ENCODE measurements at regions not wholly inside any gene's neighbourhood (a gene's known extent, or its start where the extent isn't known, plus 50 kb on each side); places are given as distances from the start of the nearest gene placed in this dataset.

DNA sequence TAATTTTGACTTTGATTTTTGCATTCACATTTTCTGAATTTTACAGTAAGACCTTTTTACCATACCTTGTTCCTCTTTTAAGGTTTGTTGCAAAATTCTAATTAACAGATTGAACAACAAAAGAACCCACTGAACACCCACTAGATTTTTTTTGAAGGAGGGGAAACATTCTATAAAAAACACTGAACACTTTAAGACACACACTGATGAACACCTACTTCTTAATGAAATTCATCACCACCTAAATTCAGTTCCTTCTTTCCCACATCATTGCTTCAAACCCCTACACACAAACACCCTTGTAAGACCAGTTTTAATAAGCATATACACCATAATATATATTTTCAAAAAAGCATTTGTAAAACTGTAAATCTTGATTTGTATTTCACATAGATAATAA lies 559.0 kb upstream of the MEF2C start:
- no peak for DNase-seq

DNA sequence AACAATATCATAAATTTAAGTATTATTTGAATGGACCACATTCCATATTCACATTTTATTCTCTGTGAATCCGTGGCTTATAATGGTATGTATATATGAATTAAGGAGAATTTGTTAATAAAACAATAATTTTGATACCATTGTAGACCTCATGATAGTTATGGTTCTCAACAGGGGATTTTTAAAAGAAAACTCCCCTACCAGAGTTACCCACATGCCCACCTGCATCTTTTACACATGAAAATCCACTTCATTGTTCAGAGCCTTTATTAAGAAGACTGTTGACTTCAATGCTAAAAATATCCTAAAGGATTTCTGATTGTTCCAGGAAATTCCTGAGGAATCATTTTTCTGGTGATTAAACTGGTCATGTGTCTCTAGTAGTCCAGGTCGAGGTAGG lies 557.7 kb upstream of the MEF2C start:
- no peak for DNase-seq

DNA sequence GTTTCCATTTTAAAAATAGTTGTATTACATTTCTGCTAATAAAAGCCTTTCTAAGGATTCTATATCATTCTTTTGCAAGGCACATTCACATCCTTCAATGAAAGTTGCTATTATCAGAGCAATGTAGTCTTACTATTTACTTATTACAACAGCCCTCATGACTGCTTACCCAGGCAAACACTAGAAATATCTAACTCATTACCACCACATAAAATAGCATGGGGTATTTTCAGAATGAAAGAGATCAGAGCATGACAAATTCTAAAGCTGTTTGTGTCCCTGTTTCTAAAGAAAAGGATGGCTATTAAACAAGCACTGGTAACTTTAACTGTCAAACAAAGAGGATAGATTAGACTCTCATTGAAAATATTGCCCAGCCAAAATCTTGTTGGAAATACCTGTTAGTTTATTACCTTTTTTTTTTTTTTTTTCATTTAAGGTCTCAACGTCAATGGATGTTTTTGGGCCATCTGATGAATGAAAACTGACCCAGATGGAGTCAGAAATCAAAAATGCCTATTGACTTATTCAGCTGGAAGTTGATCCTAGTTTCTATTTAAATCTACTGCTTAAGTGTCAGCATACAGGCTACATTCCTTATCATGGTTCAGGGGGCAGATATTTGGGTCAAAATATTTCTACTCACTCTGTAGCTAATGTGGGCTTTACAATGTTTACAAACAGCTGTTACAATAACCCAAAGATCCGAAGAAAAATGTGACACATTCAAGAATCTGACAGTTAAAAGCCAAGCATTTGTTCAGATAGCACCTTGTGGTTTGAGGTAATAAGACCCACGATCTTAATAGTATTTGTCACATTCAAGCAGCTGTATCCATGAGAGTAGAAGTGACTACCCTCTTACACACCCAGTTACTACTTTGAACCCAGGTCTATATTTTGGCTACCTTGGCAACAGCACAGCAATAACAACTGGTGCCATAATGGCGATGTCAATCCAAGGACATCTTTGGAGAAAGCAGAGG lies 554.8 kb upstream of the MEF2C start:
- DNase-seq: no peak

DNA sequence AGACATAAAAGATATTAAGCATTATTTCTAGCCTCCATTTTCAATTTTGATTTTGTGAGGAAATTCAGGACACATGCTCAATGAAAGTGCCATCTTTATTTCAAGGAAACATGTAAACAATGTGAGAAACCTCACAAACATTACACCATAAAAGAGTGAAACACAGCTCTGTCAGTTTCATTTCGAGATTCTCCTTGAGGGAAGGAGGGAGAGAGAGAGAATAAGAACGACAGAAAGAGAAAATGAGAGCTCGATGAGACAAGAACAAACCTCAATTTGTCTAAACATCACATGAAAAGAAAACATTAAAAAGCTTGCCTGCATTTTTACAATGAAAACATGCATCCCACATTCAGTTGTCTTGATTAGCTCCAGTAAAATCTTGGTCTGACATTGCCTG lies 553.5 kb upstream of the MEF2C start:
- no peak for DNase-seq

DNA sequence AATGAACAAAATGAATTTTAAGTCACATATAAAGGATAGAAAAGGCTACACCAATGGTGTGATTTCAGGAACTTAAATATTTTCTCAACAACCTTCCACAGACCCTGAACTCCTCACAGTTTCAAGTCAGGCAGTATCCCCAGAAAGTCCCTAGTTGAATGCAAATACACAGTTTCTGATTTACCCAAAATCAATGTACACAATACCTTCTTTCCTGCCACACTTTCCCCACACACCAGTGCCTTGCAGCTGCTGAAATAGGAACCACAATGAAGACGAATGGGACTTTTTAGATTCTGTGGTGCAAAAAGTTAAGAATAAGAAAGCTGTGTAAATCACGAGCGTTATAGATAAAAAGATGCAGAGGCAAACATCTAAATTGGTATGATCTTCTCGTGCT lies 552.4 kb upstream of the MEF2C start:
- DNase-seq: no peak

DNA sequence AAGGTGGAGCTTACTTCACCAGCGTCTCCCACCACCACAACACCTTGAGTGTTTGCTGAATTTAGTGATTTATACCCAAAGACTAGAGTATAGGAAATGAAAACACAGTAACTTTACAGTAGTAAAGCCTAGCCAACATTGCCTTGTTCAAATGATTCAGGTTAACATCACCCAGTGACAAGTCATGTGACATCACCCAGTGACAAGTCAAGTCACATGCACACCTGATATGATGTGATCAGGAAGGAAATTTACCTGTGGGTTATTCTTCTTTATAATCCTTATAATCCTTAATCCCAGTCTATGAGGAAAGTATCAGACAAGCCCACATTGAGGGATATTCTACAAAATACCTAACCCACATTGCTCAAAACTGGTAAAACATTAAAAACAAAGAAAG lies 545.6 kb upstream of the MEF2C start:
- DNase-seq: no peak

DNA sequence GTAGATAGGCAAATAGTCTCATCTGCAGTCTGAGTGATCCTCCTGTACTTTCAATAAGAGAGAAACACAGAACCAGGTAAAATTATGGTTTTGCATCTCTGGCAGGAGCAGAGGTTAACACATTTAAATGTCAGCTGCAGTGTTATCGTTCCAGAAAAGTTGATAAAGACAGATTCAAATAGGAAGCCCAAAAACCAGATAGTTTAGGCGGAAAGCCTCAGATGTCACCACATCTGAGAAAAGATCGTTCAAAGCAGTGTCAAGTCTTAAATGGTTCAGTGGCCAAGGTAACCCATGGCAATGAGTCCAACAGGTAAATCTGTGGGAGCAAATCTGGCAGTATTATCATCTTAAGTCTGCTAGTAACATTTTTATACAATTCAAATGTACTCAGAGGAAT lies 542.1 kb upstream of the MEF2C start:
- DNase-seq: no peak

DNA sequence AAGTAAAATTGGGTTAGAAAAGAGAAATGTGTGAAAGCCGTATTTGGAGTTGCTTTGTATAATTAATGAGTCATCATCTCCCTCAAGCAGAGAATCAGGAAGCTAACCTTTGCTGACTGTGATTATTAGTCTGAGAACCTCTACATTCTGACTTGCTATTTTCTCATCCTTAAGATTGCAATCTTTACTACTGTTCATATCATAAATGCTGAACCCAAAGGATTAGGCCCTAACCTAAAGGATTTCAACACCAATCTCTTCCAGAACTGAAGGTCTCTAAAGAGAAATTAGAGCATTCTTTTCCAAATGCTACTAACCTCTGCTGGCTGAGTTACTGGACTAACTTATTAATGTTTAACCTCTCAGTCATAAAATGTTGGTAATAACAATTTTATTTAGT lies 538.1 kb upstream of the MEF2C start:
- DNase-seq: no peak

DNA sequence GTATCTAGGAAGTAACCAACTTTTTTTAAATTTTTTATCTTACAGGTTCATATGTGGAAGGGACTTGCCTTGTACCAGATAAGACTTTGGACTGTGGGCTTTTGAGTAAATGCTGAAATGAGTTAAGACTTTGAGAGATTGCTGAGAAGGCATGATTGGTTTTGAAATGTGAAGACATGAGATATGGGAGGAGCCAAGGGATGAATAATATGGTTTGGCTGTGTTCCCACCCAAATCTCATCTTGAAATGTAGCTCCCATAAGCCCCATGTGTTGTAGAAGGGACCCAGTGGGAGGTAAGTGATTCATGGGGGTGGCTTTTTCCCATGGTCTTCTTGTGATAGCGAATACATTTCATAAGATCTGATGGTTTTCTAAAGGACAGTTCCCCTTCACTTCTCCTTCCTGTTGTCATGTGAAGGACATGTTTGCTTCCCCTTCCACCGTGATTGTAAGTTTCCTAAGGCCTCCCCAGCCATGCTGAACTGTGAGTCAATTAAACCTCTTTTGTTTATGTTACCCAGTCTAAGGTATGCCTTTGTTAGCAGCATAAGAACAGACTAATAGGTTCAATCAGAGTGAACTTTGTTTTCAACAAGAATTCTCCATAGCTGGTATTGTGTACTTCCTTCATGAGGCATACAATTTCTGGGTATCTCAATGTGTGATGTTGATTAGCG lies 535.6 kb upstream of the MEF2C start:
- DNase-seq: no peak

DNA sequence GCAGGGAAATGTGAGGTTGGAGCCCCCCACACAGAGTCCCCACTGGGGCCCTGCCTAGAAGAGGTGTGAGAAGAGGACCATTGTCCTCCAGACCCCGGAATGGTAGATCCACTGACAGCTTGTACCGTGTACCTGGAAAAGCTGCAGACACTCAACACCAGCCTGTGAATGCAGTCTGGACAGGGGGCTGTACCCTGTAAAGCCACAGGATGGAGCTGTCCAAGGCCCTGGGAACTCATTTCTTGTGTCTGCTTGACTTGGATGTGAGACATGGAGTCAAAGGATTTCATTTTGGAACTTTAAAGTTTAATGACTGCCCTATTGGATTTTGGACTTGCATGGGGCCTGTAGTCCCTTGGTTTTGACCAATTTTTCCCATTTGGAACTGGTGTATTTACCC lies 535.0 kb upstream of the MEF2C start:
- DNase-seq: no peak

DNA sequence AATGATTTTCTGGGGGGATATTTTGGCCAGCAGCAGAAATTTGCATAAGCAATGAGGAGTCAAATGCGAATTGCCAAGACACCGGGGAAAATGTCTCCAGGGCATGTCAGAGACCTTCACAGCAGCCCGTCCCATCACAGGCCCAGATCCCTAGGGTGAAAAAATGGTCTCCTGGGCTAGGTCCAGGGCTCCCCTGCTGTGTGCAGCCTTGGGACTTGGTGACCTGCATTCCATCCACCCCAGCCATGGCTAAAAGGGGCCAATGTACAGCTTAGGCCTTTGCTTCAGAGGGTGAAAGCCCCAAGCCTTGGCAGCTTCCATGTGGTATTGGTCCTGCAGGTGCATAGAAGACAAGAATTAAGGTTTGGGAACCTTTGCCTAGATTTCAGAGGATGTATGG lies 534.5 kb upstream of the MEF2C start:
- no peak for DNase-seq

DNA sequence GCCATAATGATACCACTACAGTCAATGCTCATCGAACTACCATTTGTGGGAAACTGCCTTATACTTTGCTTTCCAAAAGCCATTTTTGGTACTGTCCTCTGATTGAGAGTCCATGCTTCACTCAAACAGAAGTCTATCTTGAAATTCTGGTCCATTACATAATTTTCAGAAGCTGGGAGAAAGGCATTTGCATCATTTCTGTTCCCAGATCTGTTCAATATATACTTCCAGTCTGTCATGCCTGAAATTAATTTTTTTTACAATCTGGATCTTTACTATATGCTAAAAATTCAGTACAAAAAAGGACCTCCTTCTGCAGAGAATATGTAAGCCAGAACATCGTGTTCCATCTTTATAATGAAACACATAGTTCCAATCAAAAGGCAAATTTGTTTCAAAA lies 528.9 kb upstream of the MEF2C start:
- no peak for DNase-seq

DNA sequence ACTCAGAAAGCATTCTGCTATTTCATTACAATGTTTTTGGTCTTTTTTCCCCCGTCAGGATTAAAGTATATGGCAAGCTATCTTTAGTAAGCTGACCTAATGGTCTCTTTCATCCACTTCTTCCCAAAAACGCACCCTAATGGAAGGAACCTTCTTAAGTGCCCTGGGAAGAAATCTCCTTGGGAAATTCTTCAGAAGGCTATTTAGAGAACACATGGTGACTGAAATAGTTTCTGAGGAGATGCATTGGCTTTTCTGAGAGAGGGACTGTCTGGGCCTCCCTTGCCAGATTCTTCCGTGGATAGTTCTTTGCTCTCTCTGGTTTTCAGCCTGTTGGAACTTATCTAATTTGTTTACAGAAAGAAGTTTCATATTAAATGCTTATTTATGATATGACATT lies 524.1 kb upstream of the MEF2C start:
- DNase-seq: no peak

DNA sequence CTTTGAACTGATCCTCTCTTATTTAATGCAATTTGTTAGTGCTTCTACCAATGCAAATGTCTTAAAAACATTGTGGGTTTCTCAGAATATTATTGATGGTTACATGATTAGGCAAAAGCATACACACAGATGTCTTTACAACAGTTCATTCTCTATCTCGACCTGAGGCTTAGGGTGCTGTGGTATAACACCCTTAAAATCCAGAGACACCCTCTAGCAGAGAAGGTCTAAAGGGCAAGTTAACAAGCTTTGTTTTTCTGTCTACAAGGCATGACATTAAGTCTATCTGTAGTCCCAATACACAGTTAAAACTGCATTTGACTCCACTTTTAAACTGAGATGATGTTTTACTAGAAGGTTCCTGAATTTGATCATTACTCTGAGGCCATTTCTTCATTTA lies 518.7 kb upstream of the MEF2C start:
- DNase-seq: no peak

DNA sequence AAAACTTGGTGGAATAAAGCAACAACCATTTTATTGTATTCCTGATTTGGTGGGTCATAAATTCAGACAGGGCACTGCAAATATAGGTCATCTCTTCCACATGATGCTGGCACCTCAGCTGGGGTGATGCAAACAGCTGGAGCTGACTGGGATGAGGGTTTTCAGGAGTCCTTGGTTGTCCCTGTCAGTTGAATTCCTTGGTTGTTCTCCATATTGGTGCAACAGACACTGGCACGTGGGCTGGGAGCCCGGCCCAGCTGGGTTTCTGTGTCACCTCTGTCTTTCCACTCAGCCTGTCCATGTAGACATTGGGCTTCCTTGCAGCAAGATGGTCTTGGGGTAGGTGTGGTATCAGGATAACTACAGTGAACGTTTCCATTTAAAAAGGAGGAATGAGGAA lies 518.0 kb upstream of the MEF2C start:
- no peak for DNase-seq

DNA sequence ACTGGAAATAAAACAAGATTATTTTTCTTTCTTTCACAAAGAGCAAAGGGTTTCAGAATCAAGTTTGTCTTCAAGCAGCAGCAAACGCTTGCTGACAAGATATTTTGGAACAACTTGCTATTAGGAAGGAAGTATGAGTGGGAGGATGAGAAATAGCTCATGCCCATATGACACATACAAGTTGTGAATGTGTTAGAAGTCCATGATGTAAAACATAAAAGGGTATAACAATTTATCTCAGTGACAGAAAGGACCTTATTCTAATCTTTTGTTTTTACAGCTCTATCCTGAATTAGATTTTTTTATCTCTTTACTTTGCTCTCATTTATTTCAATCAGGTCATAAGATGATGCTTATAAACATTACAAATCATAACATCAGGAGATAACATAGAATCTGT lies 516.6 kb upstream of the MEF2C start:
- DNase-seq: no peak

DNA sequence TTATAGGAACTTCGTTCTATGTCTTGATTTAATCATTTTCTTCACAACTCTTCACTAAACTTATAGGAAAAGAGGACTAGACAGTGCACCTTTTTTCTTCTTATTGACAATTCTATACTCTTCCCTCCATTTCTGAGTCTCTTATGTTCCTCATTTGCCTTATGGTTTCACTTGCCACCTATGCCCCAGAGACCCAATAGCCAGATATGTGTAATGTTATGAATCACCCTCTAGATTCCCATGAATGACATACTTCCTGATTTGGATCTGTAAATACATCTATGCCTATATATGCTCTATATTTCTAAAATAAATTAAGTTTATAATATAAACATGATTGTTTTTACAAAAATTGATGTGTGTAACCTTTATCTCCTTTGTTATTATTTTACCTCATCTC lies 514.1 kb upstream of the MEF2C start:
- no peak for DNase-seq

DNA sequence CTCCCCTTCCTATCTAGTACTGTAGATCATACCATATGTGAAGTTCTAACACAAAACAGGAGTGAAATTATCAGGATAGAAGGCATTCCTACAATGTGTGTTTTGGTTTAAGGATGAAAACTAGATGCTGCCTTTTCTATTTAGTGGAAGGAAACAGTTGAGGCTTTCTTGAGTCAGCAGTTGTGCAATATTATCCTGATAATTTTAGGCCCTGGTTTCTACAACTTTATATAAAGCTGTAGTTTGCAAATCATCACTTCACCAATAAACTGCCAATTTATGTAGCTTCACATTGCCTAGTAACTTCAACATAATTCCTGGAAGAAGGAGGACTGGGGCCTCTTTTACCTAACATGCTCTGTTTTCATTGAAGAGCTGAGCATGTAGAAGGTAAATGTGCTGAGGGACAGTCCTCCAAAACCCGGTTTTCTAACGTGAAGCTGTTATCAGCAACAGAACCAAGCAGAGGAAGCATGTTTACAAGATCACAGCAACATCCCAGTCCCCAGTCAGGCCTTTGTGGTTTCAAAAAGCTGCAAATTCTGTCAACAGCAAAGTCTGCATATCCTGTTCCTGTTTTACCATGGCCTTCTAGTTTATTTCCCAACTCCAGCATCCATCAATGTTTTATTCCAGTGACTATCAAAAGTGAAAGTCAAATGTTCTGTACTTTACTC lies 513.4 kb upstream of the MEF2C start:
- no peak for DNase-seq

DNA sequence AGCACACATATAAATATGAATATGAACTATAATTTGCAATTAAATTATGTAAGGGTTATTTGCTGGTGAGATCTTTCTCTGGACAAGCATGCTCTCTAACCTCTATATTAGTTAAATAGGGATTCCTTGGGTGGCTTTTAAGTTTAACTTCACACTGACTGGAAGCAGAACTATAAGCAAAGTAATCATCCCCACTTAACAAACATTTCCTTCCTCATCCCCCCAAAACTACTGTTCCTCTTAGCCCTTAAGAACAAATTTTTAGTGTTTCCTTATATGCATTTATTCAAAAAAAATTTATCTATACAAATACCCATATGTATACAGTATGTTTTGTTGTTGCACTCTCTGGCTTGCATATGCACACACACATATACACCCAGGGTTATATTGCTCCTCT lies 512.1 kb upstream of the MEF2C start:
- no peak for DNase-seq

DNA sequence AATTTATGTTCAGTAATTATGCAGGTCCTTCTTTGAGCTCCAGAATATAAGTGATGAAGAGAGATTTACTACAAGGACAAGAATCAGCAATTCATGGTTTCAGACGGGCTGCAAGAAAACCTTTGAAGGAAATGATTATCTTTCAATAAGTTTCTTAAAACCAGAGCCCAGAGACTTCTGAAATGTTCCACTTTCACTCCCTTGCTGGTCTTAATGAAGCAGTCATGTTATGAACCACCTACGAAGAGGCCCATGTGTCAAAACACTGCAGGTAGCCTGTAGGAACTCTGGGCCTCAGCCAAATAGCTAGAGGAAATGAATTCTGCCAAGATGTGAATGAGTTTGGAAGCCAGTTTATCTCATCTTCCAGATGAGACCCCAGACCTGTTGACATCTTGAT lies 505.9 kb upstream of the MEF2C start:
- DNase-seq: no peak

DNA sequence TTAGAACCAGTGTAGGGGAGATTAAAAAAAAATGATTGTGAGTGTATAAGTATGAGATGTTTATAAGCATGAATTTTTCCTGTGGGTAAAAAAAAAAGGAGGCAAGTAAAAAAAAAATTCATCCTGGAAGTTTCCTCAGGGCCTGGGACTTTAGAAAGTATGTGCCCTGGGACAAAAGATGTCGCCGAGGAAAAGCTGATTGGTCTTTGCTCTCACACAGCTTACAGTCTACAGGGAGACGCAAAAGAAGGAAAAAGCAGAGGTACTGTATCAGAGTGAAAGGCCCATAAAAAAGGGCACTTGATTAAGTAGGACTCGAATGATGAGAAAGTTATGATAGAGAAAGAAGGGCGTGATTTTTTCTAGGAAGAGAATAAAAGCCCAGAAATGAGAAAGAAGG lies 501.4 kb upstream of the MEF2C start:
- no peak for DNase-seq

DNA sequence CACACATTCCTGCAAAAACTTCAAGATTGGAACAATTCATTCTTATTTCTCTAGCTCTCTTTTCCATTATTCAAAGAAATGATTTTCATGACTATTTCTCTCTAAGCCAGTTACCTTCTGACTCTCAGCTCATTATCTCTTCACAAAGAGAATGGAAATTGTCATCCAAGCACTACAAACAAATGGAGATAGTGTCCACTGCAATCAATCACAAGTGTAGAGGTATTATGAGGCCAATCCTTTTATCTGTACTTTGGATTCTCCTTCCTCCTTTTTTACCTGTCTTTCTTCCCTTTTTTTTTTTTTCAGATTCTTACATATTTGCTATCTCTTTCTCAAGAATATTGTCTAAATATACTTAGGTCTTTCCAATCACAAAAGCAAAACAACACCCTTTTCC lies 497.7 kb upstream of the MEF2C start:
- no peak for DNase-seq

DNA sequence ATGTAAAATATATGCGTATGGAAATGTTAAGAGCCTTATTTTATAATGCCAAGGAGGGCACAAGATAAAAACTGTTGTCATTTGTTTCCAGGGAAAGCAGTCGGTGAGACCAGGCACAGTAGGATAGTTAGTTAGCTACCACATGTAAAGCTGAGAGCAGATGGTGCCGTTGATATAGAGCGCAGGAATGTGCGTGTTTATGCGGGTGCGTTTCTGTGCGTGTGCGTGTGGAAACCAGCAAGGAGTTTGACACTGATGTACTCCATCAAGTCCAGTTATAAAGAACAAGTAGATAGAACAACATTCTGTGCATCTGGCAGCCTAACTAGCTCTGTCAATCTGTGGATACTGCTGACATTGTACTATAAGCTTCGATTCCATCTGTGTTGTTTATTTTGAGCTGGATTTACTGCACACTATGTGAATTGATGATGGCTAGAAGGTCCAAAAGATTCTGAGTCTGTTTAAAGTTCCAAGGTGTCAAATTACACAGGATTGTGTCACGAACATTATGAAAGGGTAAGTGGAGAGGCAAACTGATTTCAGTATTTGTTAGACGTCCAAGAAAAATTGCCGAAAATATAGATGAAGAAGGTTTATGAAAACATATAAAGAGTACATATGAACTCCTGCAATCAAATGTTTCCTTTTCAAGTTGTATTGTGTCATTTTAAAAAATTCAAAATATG lies 494.9 kb upstream of the MEF2C start:
- no peak for DNase-seq

All from NCI-H1105 treated with DMSO at 0.1 percent for 48 hours (cell line).